ENCODE measurements at regions not wholly inside any gene's neighbourhood (a gene's known extent, or its start where the extent isn't known, plus 50 kb on each side); places are given as distances from the start of the nearest gene placed in this dataset.

- H3K4me3 ChIP-seq (ENCODE audit: low read depth, low read length): no peak overlapping the region
- no peak for DNase-seq (ENCODE audit: low read depth)
- TF ChIP-seq CTCF (conservative IDR thresholded peaks at IDR 0.05; ENCODE audit: low read depth, low read length): no peak
These were observed 78.8 kb upstream of the ARHGAP28 start for GRCh38 chr18:6650747-6651146.

GRCh38 chr18:6652098-6652497 is 77.4 kb upstream of the ARHGAP28 start:
- DNase-seq (ENCODE audit: low read depth): no peak
- TF ChIP-seq CTCF (conservative IDR thresholded peaks at IDR 0.05; ENCODE audit: low read depth, low read length): no peak
- H3K4me3 ChIP-seq (ENCODE audit: low read depth, low read length): no peak overlapping the region

GRCh38 chr18:6653880-6654279 is 75.6 kb upstream of the ARHGAP28 start:
- no peak for TF ChIP-seq CTCF (conservative IDR thresholded peaks at IDR 0.05; ENCODE audit: low read depth, low read length)
- H3K4me3 ChIP-seq (ENCODE audit: low read depth, low read length): no peak overlapping the region
- no peak for DNase-seq (ENCODE audit: low read depth)

- no peak for TF ChIP-seq CTCF (conservative IDR thresholded peaks at IDR 0.05; ENCODE audit: low read depth, low read length)
These were observed 69.4 kb upstream of the ARHGAP28 start for GRCh38 chr18:6659963-6660725.

GRCh38 chr18:6661692-6662415 is 67.7 kb upstream of the ARHGAP28 start:
- DNase-seq (ENCODE audit: low read depth): no peak
- TF ChIP-seq CTCF (conservative IDR thresholded peaks at IDR 0.05; ENCODE audit: low read depth, low read length): no peak
- no peak overlapping the region for H3K4me3 ChIP-seq (ENCODE audit: low read depth, low read length)

More at GRCh38 chr18:6659963-6660725, 69.4 kb upstream of the ARHGAP28 start:
- no peak for DNase-seq (ENCODE audit: low read depth)
- no peak overlapping the region for H3K4me3 ChIP-seq (ENCODE audit: low read depth, low read length)

GRCh38 chr18:6666012-6666685 is 63.4 kb upstream of the ARHGAP28 start:
- TF ChIP-seq CTCF (conservative IDR thresholded peaks at IDR 0.05; ENCODE audit: low read depth, low read length): no peak
- no peak for DNase-seq (ENCODE audit: low read depth)
- H3K4me3 ChIP-seq (ENCODE audit: low read depth, low read length): no peak overlapping the region
